ENCODE measurements at regions not wholly inside any gene's neighbourhood (a gene's known extent, or its start where the extent isn't known, plus 50 kb on each side); places are given as distances from the start of the nearest gene placed in this dataset.

GRCh38 chr5:39605588-39606575 lies 181.1 kb upstream of the DAB2 start:
- CTCF ChIA-PET, result interaction anchor here (1.2 to 1.5 kb wide), 2 partner anchors 108 to 1083 kb away, joined by 3 to 4 read pairs; no protein-coding TSS in a partner anchor

GRCh38 chr5:39605145-39605544 lies 180.4 kb upstream of the DAB2 start:
- ChIA-PET CTCF (no interaction called here), POLR2A (no interaction called here)
- H3K9me3 ChIP-seq (ENCODE audit: control insufficient read depth, insufficient read depth, low read length), result no peaks in the 10 kb centered on the region
- TF ChIP-seq CTCF (IDR thresholded peaks at IDR 0.05; ENCODE audit: low read depth, low read length), result no peak
- H3K4me3 ChIP-seq (ENCODE audit: low read depth, low read length), result no peak overlapping the region
- H3K27ac ChIP-seq (ENCODE audit: low read depth, low read length), result no peak overlapping the region
- no peak for DNase-seq (ENCODE audit: low read depth, low spot score)
- H3K27me3 ChIP-seq (ENCODE audit: control insufficient read depth, insufficient read depth, low read length), result no peaks in the 10 kb centered on the region

More at GRCh38 chr5:39605588-39606575, 181.1 kb upstream of the DAB2 start:
- Histone ChIP-seq H3K9me3 (ENCODE audit: control insufficient read depth, insufficient read depth, low read length) (no peaks in the 10 kb centered on the region; the same call in 1 of the 2 replicates), H3K27me3 (ENCODE audit: control insufficient read depth, insufficient read depth, low read length) (no peaks in the 10 kb centered on the region), H3K4me3 (ENCODE audit: low read depth, low read length) (no peak overlapping the region), H3K27ac (ENCODE audit: low read depth, low read length) (no peak overlapping the region)
- no peak for TF ChIP-seq CTCF (IDR thresholded peaks at IDR 0.05; ENCODE audit: low read depth, low read length)
- POLR2A ChIA-PET, result no interaction called here
- DNase-seq (ENCODE audit: low read depth, low spot score), result no peak

GRCh38 chr5:39604491-39604890 lies 179.7 kb upstream of the DAB2 start:
- ChIA-PET POLR2A (no interaction called here), CTCF (interaction anchor here (1.0 kb wide), 1 partner anchor 1084 kb away, joined by 3 read pairs; no protein-coding TSS in a partner anchor)
- Histone ChIP-seq H3K27ac (ENCODE audit: low read depth, low read length) (no peak overlapping the region), H3K4me3 (ENCODE audit: low read depth, low read length) (no peak overlapping the region), H3K27me3 (ENCODE audit: control insufficient read depth, insufficient read depth, low read length) (no peaks in the 10 kb centered on the region), H3K9me3 (ENCODE audit: control insufficient read depth, insufficient read depth, low read length) (no peaks in the 10 kb centered on the region)
- DNase-seq (ENCODE audit: low read depth, low spot score), result no peak
- no peak for TF ChIP-seq CTCF (IDR thresholded peaks at IDR 0.05; ENCODE audit: low read depth, low read length)

GRCh38 chr5:39599721-39600431 lies 175.1 kb upstream of the DAB2 start:
- H3K27me3 ChIP-seq (ENCODE audit: control insufficient read depth, insufficient read depth, low read length), result no peaks in the 10 kb centered on the region
- no peaks in the 10 kb centered on the region for H3K9me3 ChIP-seq (ENCODE audit: control insufficient read depth, insufficient read depth, low read length)
- no peak overlapping the region for H3K4me3 ChIP-seq (ENCODE audit: low read depth, low read length)
- peak; percentile 47 for TF ChIP-seq CTCF (IDR thresholded peaks at IDR 0.05; ENCODE audit: low read depth, low read length)
- H3K27ac ChIP-seq (ENCODE audit: low read depth, low read length), result no peak overlapping the region
- CTCF ChIA-PET, result interaction anchor here (1.0 to 1.7 kb wide), 3 partner anchors 21 to 1138 kb away, joined by 3 to 5 read pairs (median 3); no protein-coding TSS in a partner anchor
- DNase-seq (ENCODE audit: low read depth, low spot score), result no peak
- POLR2A ChIA-PET, result no interaction called here

All from AG04450 (cell line).